HL-60 (cell line): ENCODE measurements at regions not wholly inside any gene's neighbourhood (a gene's known extent, or its start where the extent isn't known, plus 50 kb on each side); places are given as distances from the start of the nearest gene placed in this dataset.

Experiments
- CTCF ChIP-seq: IDR thresholded peaks from one replicate; pipeline ENCODE4 v1.5.1; 2011; ENCODE audit warnings: low read length, control low read depth, inconsistent platforms; ENCODE audit not compliant: insufficient read depth
- GABPA ChIP-seq: IDR thresholded peaks from 2 replicates; pipeline ENCODE4 v1.6.1; 2012; ENCODE audit warnings: low read depth
- POLR2AphosphoS5 ChIP-seq: IDR thresholded peaks from 2 replicates; pipeline ENCODE4 v1.6.1; 2012; ENCODE audit warnings: low read depth
- REST ChIP-seq: IDR thresholded peaks from 2 replicates; pipeline ENCODE4 v1.6.1; 2012; ENCODE audit warnings: low read depth; ENCODE audit not compliant: insufficient replicate concordance

GRCh38 chr2:163983911-163984310 is 248.1 kb upstream of the FIGN start:
- no peak for TF ChIP-seq CTCF
- no peak for TF ChIP-seq POLR2AphosphoS5
- no peak for TF ChIP-seq GABPA
- TF ChIP-seq REST: no peak
